ENCODE measurements at regions not wholly inside any gene's neighbourhood (a gene's known extent, or its start where the extent isn't known, plus 50 kb on each side); places are given as distances from the start of the nearest gene placed in this dataset.
"Not testable (repeated sequence)": the region's sequence is repeated elsewhere in the genome, so short reads cannot be mapped to it uniquely, and the experiment has no call there.

GRCh38 chr10:93220296-93221170, 146.8 kb downstream of the CYP26A1 start:
- DNase-seq (ENCODE audit: low read depth in 4 of 4, low spot score in 1 of 4) = no peak

GRCh38 chr10:93221171-93221496, 147.4 kb downstream of the CYP26A1 start:
- no peak for DNase-seq (ENCODE audit: low read depth in 4 of 4, low spot score in 1 of 4)

- no peak for DNase-seq (ENCODE audit: low read depth in 4 of 4, low spot score in 1 of 4)
Observed at GRCh38 chr10:93221521-93221920, 147.8 kb downstream of the CYP26A1 start.

- no peak for DNase-seq (ENCODE audit: low read depth in 4 of 4, low spot score in 1 of 4)
Observed at GRCh38 chr10:93222211-93222754, 148.6 kb downstream of the CYP26A1 start.

- DNase-seq (ENCODE audit: low read depth in 4 of 4, low spot score in 1 of 4) = no peak
Observed at GRCh38 chr10:93222876-93223275, 149.2 kb downstream of the CYP26A1 start.

GRCh38 chr10:93223336-93223735, 149.6 kb downstream of the CYP26A1 start:
- no peak for DNase-seq (ENCODE audit: low read depth in 4 of 4, low spot score in 1 of 4)

- no peak for DNase-seq (ENCODE audit: low read depth in 4 of 4, low spot score in 1 of 4)
Observed at GRCh38 chr10:93224005-93224779, 150.5 kb downstream of the CYP26A1 start.

GRCh38 chr10:93225938-93226337, 152.2 kb downstream of the CYP26A1 start:
- no peak for DNase-seq (ENCODE audit: low read depth in 4 of 4, low spot score in 1 of 4)

- no peak for DNase-seq (ENCODE audit: low read depth in 4 of 4, low spot score in 1 of 4)
Observed at GRCh38 chr10:93226619-93227018, 152.9 kb downstream of the CYP26A1 start.

GRCh38 chr10:93230596-93230995, 156.9 kb downstream of the CYP26A1 start:
- DNase-seq (ENCODE audit: low read depth in 4 of 4, low spot score in 1 of 4) = not testable (repeated sequence)

GRCh38 chr10:93232159-93232558, 158.5 kb downstream of the CYP26A1 start:
- not testable (repeated sequence) for DNase-seq (ENCODE audit: low read depth in 4 of 4, low spot score in 1 of 4)

- not testable (repeated sequence) for DNase-seq (ENCODE audit: low read depth in 4 of 4, low spot score in 1 of 4)
Observed at GRCh38 chr10:93234940-93235339, 161.2 kb downstream of the CYP26A1 start.

- no peak for DNase-seq (ENCODE audit: low read depth in 4 of 4, low spot score in 1 of 4)
Observed at GRCh38 chr10:93235686-93236085, 162.0 kb downstream of the CYP26A1 start.

- no peak for DNase-seq (ENCODE audit: low read depth in 4 of 4, low spot score in 1 of 4)
Observed at GRCh38 chr10:93236393-93237040, 162.8 kb downstream of the CYP26A1 start.

- DNase-seq (ENCODE audit: low read depth in 4 of 4, low spot score in 1 of 4) = no peak
Observed at GRCh38 chr10:93245147-93245546, 171.5 kb downstream of the CYP26A1 start.

- no peak for DNase-seq (ENCODE audit: low read depth in 4 of 4, low spot score in 1 of 4)
Observed at GRCh38 chr10:93245779-93246178, 172.1 kb downstream of the CYP26A1 start.

GRCh38 chr10:93248583-93249227, 175.0 kb downstream of the CYP26A1 start:
- no peak for DNase-seq (ENCODE audit: low read depth in 4 of 4, low spot score in 1 of 4)

GRCh38 chr10:93250010-93250409, 176.3 kb downstream of the CYP26A1 start:
- no peak for DNase-seq (ENCODE audit: low read depth in 4 of 4, low spot score in 1 of 4)

GRCh38 chr10:93254180-93254853, 180.6 kb downstream of the CYP26A1 start:
- no peak for DNase-seq (ENCODE audit: low read depth in 4 of 4, low spot score in 1 of 4)

GRCh38 chr10:93255546-93255945, 181.9 kb downstream of the CYP26A1 start:
- DNase-seq (ENCODE audit: low read depth in 4 of 4, low spot score in 1 of 4) = no peak
